CD4-positive, alpha-beta T cell (primary cell): ENCODE measurements at regions not wholly inside any gene's neighbourhood (a gene's known extent, or its start where the extent isn't known, plus 50 kb on each side); places are given as distances from the start of the nearest gene placed in this dataset.
"Not testable (repeated sequence)": the region's sequence is repeated elsewhere in the genome, so short reads cannot be mapped to it uniquely, and the experiment has no call there.

Experiments
- ATAC-seq: fragments of 200-7000 bp; cut with Tn5 transposase; one replicate; pipeline ENCODE4 v1.10.0; 2022; ENCODE audit warnings: mild to moderate bottlenecking; ENCODE audit not compliant: poor library complexity
- CTCF ChIA-PET: fragments of 350-600 bp; sonication (Branson Sonifier 250); formaldehyde crosslinking; loops from one replicate; lab custom pipeline; 2021; ENCODE audit warnings: antibody characterized with exemption, inconsistent platforms; lab: Charles Lee
- POLR2A ChIA-PET: fragments of 350-600 bp; sonication (Branson Sonifier 250); formaldehyde crosslinking; loops from one replicate; lab custom pipeline; 2021; ENCODE audit warnings: antibody characterized with exemption, inconsistent platforms; lab: Charles Lee
- DNase-seq, 14 experiments: peaks; one replicate each; pipeline ENCODE4 v3.0.0-alpha.2; 2013 to 2020; ENCODE audit warnings: mixed read lengths in 2 of 14
- H3K27ac ChIP-seq, 2 donors: one replicate each; pipeline versions ENCODE4 v1.5.1 to v1.7.0; 2013; ENCODE audit warnings: low read length in 2 of 2, low read depth in 1 of 2, mild to moderate bottlenecking in 1 of 2
- H3K27me3 ChIP-seq, 2 experiments: 1 replicate in 1 of 2; 2 replicates in 1 of 2; pipeline versions ENCODE4 v1.6.1 to v1.7.0; 2013; ENCODE audit warnings: low read length in 2 of 2, control low read depth in 1 of 2, mild to moderate bottlenecking in 1 of 2, moderate library complexity in 1 of 2; ENCODE audit not compliant: insufficient read depth in 2 of 2, control insufficient read depth in 1 of 2
- H3K36me3 ChIP-seq: one replicate; pipeline ENCODE4 v1.6.1; 2013; ENCODE audit warnings: low read length, control low read depth; ENCODE audit not compliant: insufficient read depth
- H3K4me1 ChIP-seq: one replicate; pipeline ENCODE4 v1.6.1; 2013; ENCODE audit warnings: low read length, control low read depth; ENCODE audit not compliant: insufficient read depth
- H3K4me3 ChIP-seq: one replicate; pipeline ENCODE4 v1.5.1; 2013; ENCODE audit warnings: mild to moderate bottlenecking, low read length, moderate library complexity
- H3K9me3 ChIP-seq, 2 experiments: 1 replicate in 1 of 2; 2 replicates in 1 of 2; pipeline versions ENCODE4 v1.6.1 to v1.7.0; 2013; ENCODE audit warnings: low read length in 2 of 2, mild to moderate bottlenecking in 2 of 2, control low read depth in 1 of 2, moderate library complexity in 1 of 2; ENCODE audit not compliant: control insufficient read depth in 1 of 2, insufficient read depth in 1 of 2
- H3K27ac Mint-ChIP-seq: one replicate; pipeline ENCODE4 v1.8.0; 2020; ENCODE audit warnings: mixed read lengths
- H3K27me3 Mint-ChIP-seq: one replicate; pipeline ENCODE4 v1.8.0; 2021; ENCODE audit warnings: mixed read lengths
- H3K36me3 Mint-ChIP-seq: one replicate; pipeline ENCODE4 v1.8.0; 2021; ENCODE audit warnings: low read depth, mixed read lengths
- H3K4me1 Mint-ChIP-seq: one replicate; pipeline ENCODE4 v1.8.0; 2021; ENCODE audit warnings: low read depth, mixed read lengths
- H3K4me3 Mint-ChIP-seq: one replicate; pipeline ENCODE4 v1.8.0; 2020; ENCODE audit warnings: mild to moderate bottlenecking, mixed read lengths
- H3K9me3 Mint-ChIP-seq: one replicate; pipeline ENCODE4 v1.8.0; 2020; ENCODE audit warnings: mixed read lengths
- CTCF ChIP-seq: fragments of 200-600 bp; IDR thresholded peaks from one replicate; pipeline ENCODE4 v1.8.0; 2022; ENCODE audit warnings: antibody characterized with exemption, mild to moderate bottlenecking
- intact Hi-C, 2 experiments: fragments of 100-400 bp; cut with DNase I in 1 of 2; cut with micrococcal nuclease in 1 of 2; formaldehyde crosslinking; loops; one replicate each; pipeline versions ENCODE4 v1.15.1 to v1.9.0; 2023 to 2025; cut with DNase I, micrococcal nuclease

DNA sequence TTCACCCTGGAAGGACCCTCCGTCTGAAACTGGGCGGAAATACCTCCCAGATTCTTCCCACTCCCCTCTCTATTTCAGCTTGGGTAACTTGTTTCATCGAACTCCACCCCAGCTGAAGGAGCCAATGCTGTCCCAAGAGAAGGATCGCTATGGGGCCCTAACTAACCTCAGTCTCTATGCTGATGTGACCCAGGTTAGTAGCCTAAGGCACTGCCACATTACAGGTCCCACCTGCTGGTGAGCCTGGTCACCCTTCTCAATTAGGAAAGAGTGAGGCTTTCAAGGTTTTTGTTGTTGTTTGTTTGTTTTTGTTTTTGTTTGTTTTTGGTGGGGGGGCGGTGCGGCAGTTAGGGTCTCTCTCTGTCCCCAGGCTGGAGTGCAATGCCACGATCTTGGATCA, 168.4 kb downstream of the OR2B2 start:
- no peak for TF ChIP-seq CTCF
- H3K36me3 ChIP-seq, result no peaks in the 10 kb centered on the region

GRCh38 chr6:27742833-27743573, 169.2 kb downstream of the OR2B2 start:
- POLR2A ChIA-PET, result interaction anchor here (1.4 kb wide), 1 partner anchor 150 kb away, joined by 3 read pairs; a partner anchor contains a TSS
- no peak for TF ChIP-seq CTCF
- Histone ChIP-seq H3K4me1 (peaks cover 14% of the 10 kb centered on the region), H3K36me3 (no peaks in the 10 kb centered on the region), H3K4me3 (no peak overlapping the region), H3K27ac (no peak overlapping the region), H3K9me3 (peaks cover 0 to 6% of the 10 kb centered on the region in 2 experiments), H3K27me3 (peaks cover 11 to 27% of the 10 kb centered on the region in 2 experiments)
- Mint-ChIP-seq H3K27ac (no peak overlapping the region), H3K4me1 (peaks cover 2% of the 10 kb centered on the region), H3K27me3 (peaks cover 71% of the 10 kb centered on the region), H3K9me3 (no peaks in the 10 kb centered on the region), H3K36me3 (peaks cover 6% of the 10 kb centered on the region), H3K4me3 (no peak overlapping the region)
- CTCF ChIA-PET, result interaction anchor here (1.4 kb wide), 1 partner anchor 10 kb away, joined by 4 read pairs; no protein-coding TSS in a partner anchor
- intact Hi-C loops, result no loop called here
- no peak for DNase-seq
- ATAC-seq, result no peak

More for the DNA sequence above, 168.4 kb downstream of the OR2B2 start:
- POLR2A ChIA-PET, result interaction anchor here (1.4 kb wide), 1 partner anchor 149 kb away, joined by 3 read pairs; a partner anchor contains a TSS
- Histone ChIP-seq H3K4me3 (no peak overlapping the region), H3K9me3 (peaks cover 0 to 6% of the 10 kb centered on the region in 2 experiments), H3K27ac (no peak overlapping the region), H3K27me3 (peaks cover 11 to 27% of the 10 kb centered on the region in 2 experiments), H3K4me1 (peaks cover 8% of the 10 kb centered on the region)
- no peaks in the 10 kb centered on the region for H3K9me3 Mint-ChIP-seq
- no peaks in the 10 kb centered on the region for H3K4me1 Mint-ChIP-seq
- H3K27ac Mint-ChIP-seq, result no peak overlapping the region
- H3K4me3 Mint-ChIP-seq, result no peak overlapping the region
- no peak for DNase-seq
- intact Hi-C loops, result no loop called here
- H3K36me3 Mint-ChIP-seq, result no peaks in the 10 kb centered on the region
- peaks cover 69% of the 10 kb centered on the region for H3K27me3 Mint-ChIP-seq
- CTCF ChIA-PET, result interaction anchor here (1.3 kb wide), 1 partner anchor 9 kb away, joined by 3 read pairs; no protein-coding TSS in a partner anchor
- ATAC-seq, result no peak

- H3K27ac ChIP-seq, POLR2A ChIA-PET, H3K4me3 ChIP-seq, DNase-seq, H3K9me3 Mint-ChIP-seq, intact Hi-C loops, ATAC-seq, H3K27ac Mint-ChIP-seq, H3K9me3 ChIP-seq, H3K36me3 ChIP-seq, H3K36me3 Mint-ChIP-seq, H3K4me1 Mint-ChIP-seq, CTCF ChIA-PET: not testable (repeated sequence)
- peaks cover 11 to 22% of the 10 kb centered on the region in 2 experiments for H3K27me3 ChIP-seq
- Mint-ChIP-seq H3K27me3 (peaks cover 67% of the 10 kb centered on the region), H3K4me3 (peak overlapping the region; percentile 40)
- H3K4me1 ChIP-seq, result peaks cover 15% of the 10 kb centered on the region
These were observed 172.3 kb downstream of the OR2B2 start for GRCh38 chr6:27739902-27740301.
